NCI-H2107 treated with DMSO at 0.1 percent for 48 hours (cell line): ENCODE measurements at regions not wholly inside any gene's neighbourhood (a gene's known extent, or its start where the extent isn't known, plus 50 kb on each side); places are given as distances from the start of the nearest gene placed in this dataset.

Source experiments
- DNase-seq: peaks from one replicate; lab custom pipeline; 2025; ENCODE audit not compliant: unreplicated experiment; lab: John Stamatoyannopoulos, UW

- no peak for DNase-seq
Measured at GRCh38 chr3:10759495-10759894, 56.5 kb upstream of the SLC6A11 start.

GRCh38 chr3:10760199-10760598 lies 55.8 kb upstream of the SLC6A11 start:
- no peak for DNase-seq

GRCh38 chr3:10761583-10761982 lies 54.4 kb upstream of the SLC6A11 start:
- no peak for DNase-seq

- DNase-seq: no peak
Measured at GRCh38 chr3:10762116-10762515, 53.9 kb upstream of the SLC6A11 start.

- no peak for DNase-seq
Measured at GRCh38 chr3:10762611-10763247, 53.3 kb upstream of the SLC6A11 start.

- DNase-seq: no peak
Measured at GRCh38 chr3:10763248-10763620, 52.8 kb upstream of the SLC6A11 start.

GRCh38 chr3:10763817-10764258 lies 52.2 kb upstream of the SLC6A11 start:
- DNase-seq: no peak

- no peak for DNase-seq
Measured at GRCh38 chr3:10764259-10765051, 51.6 kb upstream of the SLC6A11 start.

GRCh38 chr3:10766049-10766705 lies 49.9 kb upstream of the SLC6A11 start:
- DNase-seq: no peak
